ENCODE measurements at regions not wholly inside any gene's neighbourhood (a gene's known extent, or its start where the extent isn't known, plus 50 kb on each side); places are given as distances from the start of the nearest gene placed in this dataset.

DNA sequence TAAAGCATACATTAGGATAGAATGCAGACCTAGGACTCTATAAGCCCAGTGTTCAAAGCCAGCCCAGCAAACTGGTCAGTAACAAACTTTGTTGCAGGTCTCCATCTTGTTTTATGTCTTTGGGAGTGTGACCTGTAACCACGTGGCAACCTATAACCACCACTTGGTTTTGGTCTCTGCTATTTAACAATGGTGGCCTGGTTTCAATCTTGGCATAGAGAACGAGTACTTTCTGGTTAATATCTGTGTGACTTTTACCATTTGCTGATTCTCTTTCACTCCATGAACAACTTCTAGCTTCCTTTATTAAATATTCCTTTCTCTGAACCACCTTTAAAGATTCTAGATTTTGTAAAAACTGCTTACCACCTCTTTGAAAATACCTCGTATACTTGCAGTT is 118.5 kb downstream of the KCNS3 start:
- Histone ChIP-seq H3K56ac (ENCODE audit: insufficient read length, low read depth, low read length) (no peak overlapping the region), H3T11ph (ENCODE audit: low read length) (no peak overlapping the region), H2BK15ac (ENCODE audit: low read depth, low read length) (no peak overlapping the region), H2BK5ac (ENCODE audit: insufficient read length, low read length) (no peak overlapping the region), H4K91ac (ENCODE audit: insufficient read length, low read depth, low read length) (no peak overlapping the region), H4K20me1 (ENCODE audit: control insufficient read depth, insufficient read depth, insufficient read length) (no peaks in the 10 kb centered on the region), H3K14ac (ENCODE audit: insufficient read depth, low read length) (no peak overlapping the region), H3K4me1 (ENCODE audit: insufficient read depth, low read length) (no peaks in the 10 kb centered on the region), H3K27ac (ENCODE audit: insufficient read length, low read depth, low read length) (no peak overlapping the region), H3K4ac (ENCODE audit: low read depth, low read length) (no peak overlapping the region), H2BK20ac (ENCODE audit: low read depth, low read length, poor library complexity, severe bottlenecking) (no peak overlapping the region), H2BK12ac (ENCODE audit: insufficient read length, low read depth, low read length) (no peak overlapping the region), H3K4me2 (ENCODE audit: insufficient read depth, insufficient read length, low read length) (no peak overlapping the region), H3K23ac (ENCODE audit: insufficient read length, low read depth, low read length) (no peak overlapping the region), H3K79me1 (ENCODE audit: insufficient read depth, low read depth, low read length, poor library complexity, severe bottlenecking) (no peaks in the 10 kb centered on the region), H4K5ac (ENCODE audit: insufficient read length, low read depth, low read length) (no peak overlapping the region), H4K8ac (replicated peaks; ENCODE audit: insufficient read length, low read depth, low read length) (no peak overlapping the region), H3K23me2 (ENCODE audit: insufficient read length, low read depth, low read length, poor library complexity, severe bottlenecking) (no peaks in the 10 kb centered on the region), H2BK120ac (ENCODE audit: low read depth, low read length, poor library complexity, severe bottlenecking) (no peak overlapping the region), H3K9me3 (ENCODE audit: control insufficient read depth, low read depth, low read length) (peaks cover 5% of the 10 kb centered on the region), H2AFZ (ENCODE audit: low read length) (no peak overlapping the region), H3K79me2 (ENCODE audit: insufficient read depth, low read length) (no peaks in the 10 kb centered on the region), H2AK5ac (ENCODE audit: insufficient read length, low read length) (no peak overlapping the region), H3K9ac (ENCODE audit: extremely low read depth, insufficient read length, low read length) (no peak overlapping the region), H3K27me3 (ENCODE audit: insufficient read depth, low read length) (no peaks in the 10 kb centered on the region), H3K18ac (ENCODE audit: insufficient read length, low read depth, low read length) (no peak overlapping the region)
- DNase-seq: no peak
- H3K4me3 Mint-ChIP-seq: no peak overlapping the region
- H3K4me1 Mint-ChIP-seq: peaks cover 0 to 6% of the 10 kb centered on the region in 2 experiments; a peak in 3 of 4 replicates
- no peak for TF ChIP-seq CTCF (conservative IDR thresholded peaks at IDR 0.05)
- peaks cover 0 to 8% (median 6%) of the 10 kb centered on the region in 3 experiments; a peak in 4 of 7 replicates for H3K36me3 Mint-ChIP-seq (ENCODE audit: insufficient read depth in 1 of 3, low read depth in 3 of 3)
- H3K9me3 Mint-ChIP-seq: peaks cover 17 to 19% of the 10 kb centered on the region in 2 experiments
- H3K27me3 Mint-ChIP-seq (ENCODE audit: low read depth): no peaks in the 10 kb centered on the region
- no CpG with 5 or more reads among the region's 3 CpGs for WGBS (ENCODE audit: extremely low coverage, insufficient read length, low lambda C conversion rate)
- no peak overlapping the region for H3K27ac Mint-ChIP-seq
